Gastroesophageal sphincter (tissue), 3 donors: ENCODE measurements at regions not wholly inside any gene's neighbourhood (a gene's known extent, or its start where the extent isn't known, plus 50 kb on each side); places are given as distances from the start of the nearest gene placed in this dataset.

ENCODE experiments used
- CTCF ChIP-seq, 4 experiments: fragments of 200-600 bp in 2 of 4; fragments of 450-650 bp in 2 of 4; sonication (generic) in 1 of 4; IDR thresholded peaks; one replicate each; pipeline ENCODE4 v1.5.1; 2017 to 2019; ENCODE audit warnings: antibody characterized with exemption in 4 of 4, mild to moderate bottlenecking in 2 of 4, moderate library complexity in 2 of 4
- EP300 ChIP-seq: sonication (generic); formaldehyde crosslinking; IDR thresholded peaks from one replicate; pipeline ENCODE4 v1.6.1; 2017; ENCODE audit warnings: antibody characterized with exemption, mild to moderate bottlenecking
- POLR2A ChIP-seq, 2 donors: fragments of 450-650 bp; IDR thresholded peaks; one replicate each; pipeline ENCODE4 v1.6.1; 2017; ENCODE audit warnings: antibody characterized with exemption in 2 of 2, mild to moderate bottlenecking in 2 of 2, moderate library complexity in 1 of 2
- POLR2AphosphoS5 ChIP-seq: sonication (generic); formaldehyde crosslinking; IDR thresholded peaks from one replicate; pipeline ENCODE4 v1.6.1; 2017; ENCODE audit warnings: antibody characterized with exemption

- TF ChIP-seq CTCF (IDR thresholded peaks at IDR 0.05) (no peak), POLR2A (IDR thresholded peaks at IDR 0.05) (no peak), POLR2AphosphoS5 (no peak), EP300 (no peak)
These were observed 878.0 kb downstream of the PDCD6IP start for GRCh38 chr3:34676436-34676835.
